GM12878 (cell line): ENCODE measurements at regions not wholly inside any gene's neighbourhood (a gene's known extent, or its start where the extent isn't known, plus 50 kb on each side); places are given as distances from the start of the nearest gene placed in this dataset.

Experiments used
- ATAC-seq: fragments of 200-7000 bp; cut with Tn5 transposase; 3 replicates; pipeline ENCODE4 v1.9.1; 2020; ENCODE audit warnings: mild to moderate bottlenecking, moderate library complexity
- BruUV-seq: library from RNA; stranded (reverse); fragments of 400-500 nt; replicated peaks from 2 replicates; lab custom pipeline; 2021; lab: Mats Ljungman, UMichigan
- CTCF ChIA-PET: fragments of 300-600 bp; sonication (Branson Sonifier 250); formaldehyde crosslinking; extraction: SDS; loops from one replicate; lab custom pipeline; 2021; ENCODE audit warnings: inconsistent platforms; lab: Yijun Ruan, JAX
- POLR2A ChIA-PET: fragments of 350-600 bp; formaldehyde crosslinking; extraction: SDS; loops from one replicate; lab custom pipeline; 2021; ENCODE audit warnings: inconsistent platforms; lab: Charles Lee
- RAD21 ChIA-PET: fragments of 300-600 bp; sonication (Branson Sonifier 250); formaldehyde crosslinking; loops from one replicate; lab custom pipeline; 2023; ENCODE audit warnings: antibody characterized with exemption; ENCODE audit not compliant: unreplicated experiment; lab: Charles Lee
- SMC1A ChIA-PET: fragments of 300-600 bp; sonication (Branson Sonifier 250); formaldehyde crosslinking; loops from one replicate; lab custom pipeline; 2023; ENCODE audit not compliant: unreplicated experiment, uncharacterized antibody; lab: Charles Lee
- DNase-seq: peaks from one replicate; pipeline ENCODE4 v3.0.0-alpha.2; 2011; ENCODE audit warnings: low read depth, low spot score
- FAIRE-seq: peaks from 3 replicates; lab custom pipeline; 2011; peaks lifted over from hg19 to GRCh38; lab: Jason Lieb, UNC
- H2AFZ ChIP-seq: 2 replicates; pipeline ENCODE4 v1.6.0; 2011; ENCODE audit warnings: low read depth, low read length, control low read depth; ENCODE audit not compliant: control insufficient read depth
- H3K27ac ChIP-seq: 2 replicates; pipeline ENCODE4 v1.5.1; 2011; ENCODE audit warnings: control low read depth; ENCODE audit not compliant: control insufficient read depth, insufficient read depth
- H3K27me3 ChIP-seq, 2 experiments: replicated peaks in 1 of 2; 2 replicates each; pipeline versions ENCODE4 v1.6.0 to v1.6.1; 2011; ENCODE audit warnings: low read length in 1 of 2; ENCODE audit not compliant: control insufficient read depth in 2 of 2, insufficient read depth in 2 of 2
- H3K36me3 ChIP-seq, 2 experiments: 2 replicates each; pipeline ENCODE4 v1.5.1; 2011; ENCODE audit warnings: low read length in 1 of 2; ENCODE audit not compliant: control insufficient read depth in 2 of 2, insufficient read depth in 2 of 2
- H3K4me1 ChIP-seq: 2 replicates; pipeline ENCODE4 v1.6.1; 2011; ENCODE audit warnings: mild to moderate bottlenecking, low read length, moderate library complexity, mixed read lengths; ENCODE audit not compliant: control insufficient read depth, insufficient read depth
- H3K4me2 ChIP-seq: 2 replicates; pipeline ENCODE4 v1.6.0; 2011; ENCODE audit warnings: control low read depth; ENCODE audit not compliant: control insufficient read depth, insufficient read depth
- H3K4me3 ChIP-seq: fragments of 200-600 bp; sonication (generic); 2 replicates; pipeline ENCODE4 v1.5.1; 2016
- H3K79me2 ChIP-seq: 2 replicates; pipeline ENCODE4 v1.6.0; 2011; ENCODE audit warnings: low read length; ENCODE audit not compliant: control insufficient read depth, insufficient read depth
- H3K9ac ChIP-seq: 2 replicates; pipeline ENCODE4 v1.8.0; 2011; ENCODE audit warnings: low read length, control low read depth, mixed read lengths; ENCODE audit not compliant: control insufficient read depth, insufficient read depth
- H3K9me3 ChIP-seq: replicated peaks from 3 replicates; pipeline ENCODE4 v1.5.1; 2011; ENCODE audit warnings: mild to moderate bottlenecking, low read length; ENCODE audit not compliant: control insufficient read depth, insufficient read depth
- H4K20me1 ChIP-seq: 2 replicates; pipeline ENCODE4 v1.6.0; 2011; ENCODE audit not compliant: control insufficient read depth, insufficient read depth
- HDGF ChIP-seq: fragments of 450-650 bp; IDR thresholded peaks from 2 replicates; pipeline ENCODE4 v1.6.1; 2016; ENCODE audit warnings: antibody characterized with exemption
- LARP7 ChIP-seq: fragments of 450-650 bp; IDR thresholded peaks from 2 replicates; pipeline ENCODE4 v1.6.1; 2017; ENCODE audit warnings: mild to moderate bottlenecking
- TAF1 ChIP-seq: IDR thresholded peaks from 2 replicates; pipeline ENCODE4 v1.6.1; 2011; ENCODE audit warnings: mild to moderate bottlenecking, low read depth, low read length, borderline replicate concordance
- ZNF24 ChIP-seq: fragments of 450-650 bp; IDR thresholded peaks from 2 replicates; pipeline ENCODE4 v1.6.1; 2017; ENCODE audit warnings: antibody characterized with exemption, mild to moderate bottlenecking
- WGBS: methylation state at CpG from one replicate; pipeline ENCODE4 v1.1.6; 2016; ENCODE audit warnings: low lambda C conversion rate; ENCODE audit not compliant: insufficient replicate concordance, insufficient coverage; ENCODE audit errors: missing lambda C conversion rate; 5-methylcytosine and 5-hydroxymethylcytosine counted together
- in situ Hi-C: fragments of 300-500 bp; cut with MboI; formaldehyde crosslinking; loops from 9 replicates; pipeline ENCODE4 v1.14.3; 2018; ENCODE audit warnings: mixed read lengths
- intact Hi-C: fragments of 100-400 bp; cut with micrococcal nuclease; formaldehyde crosslinking; loops from one replicate; pipeline ENCODE4 v1.14.2; 2022; ENCODE audit not compliant: unreplicated experiment
- TF ChIP-seq, protein P1 (sequence below): fragments of 450-650 bp; IDR thresholded peaks from 2 replicates; pipeline ENCODE4 v1.6.1; 2016; ENCODE audit warnings: mild to moderate bottlenecking
- TF ChIP-seq, protein P2 (sequence below): fragments of 450-650 bp; IDR thresholded peaks from 2 replicates; pipeline ENCODE4 v1.6.1; 2017; ENCODE audit warnings: mild to moderate bottlenecking, low read depth, inconsistent platforms; ENCODE audit not compliant: poor library complexity, severe bottlenecking
- TF ChIP-seq, protein P3 (sequence below): fragments of 150-350 bp; IDR thresholded peaks from 2 replicates; pipeline ENCODE4 v1.6.1; 2016; ENCODE audit warnings: low read depth, low read length

DNA sequence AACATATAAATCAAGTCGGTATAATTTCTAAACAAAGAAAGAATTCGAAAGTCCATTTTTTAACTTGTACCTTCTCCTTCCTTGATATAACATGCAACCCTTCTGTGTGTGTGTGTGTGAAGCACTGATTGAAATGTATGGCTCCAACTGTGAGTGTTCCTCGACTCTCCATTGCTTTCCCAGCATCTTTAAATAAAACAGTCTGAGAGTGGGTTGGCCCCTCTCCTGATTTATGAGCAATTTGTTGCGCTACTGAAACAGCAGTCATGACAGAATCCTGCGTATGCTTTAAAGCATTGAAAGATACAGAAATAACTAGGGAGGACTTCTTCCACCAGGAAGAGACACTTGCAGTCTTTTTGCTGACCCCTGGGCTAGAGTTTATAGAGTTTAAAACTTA is 340.0 kb upstream of the SATB1 start:
- FAIRE-seq (no peak), DNase-seq (no peak), ATAC-seq (no peak)
- ChIA-PET POLR2A (no interaction called here), SMC1A (no interaction called here), RAD21 (no interaction called here), CTCF (no interaction called here)
- H3K4me2 ChIP-seq = no peak overlapping the region
- no peaks in the 10 kb centered on the region for H3K36me3 ChIP-seq
- H3K9me3 ChIP-seq = no peaks in the 10 kb centered on the region
- 17% methylated on average over 5 of the region's 5 CpGs for WGBS
- H3K27ac ChIP-seq = no peak overlapping the region
- no peak overlapping the region for H2AFZ ChIP-seq
- H3K79me2 ChIP-seq = no peaks in the 10 kb centered on the region
- H3K4me3 ChIP-seq = no peak overlapping the region
- BruUV-seq = no TSS peak
- in situ Hi-C loops = no loop called here
- H4K20me1 ChIP-seq = no peaks in the 10 kb centered on the region
- TF ChIP-seq TAF1 (no peak), LARP7 (no peak)
- TF ChIP-seq, protein P1, sequence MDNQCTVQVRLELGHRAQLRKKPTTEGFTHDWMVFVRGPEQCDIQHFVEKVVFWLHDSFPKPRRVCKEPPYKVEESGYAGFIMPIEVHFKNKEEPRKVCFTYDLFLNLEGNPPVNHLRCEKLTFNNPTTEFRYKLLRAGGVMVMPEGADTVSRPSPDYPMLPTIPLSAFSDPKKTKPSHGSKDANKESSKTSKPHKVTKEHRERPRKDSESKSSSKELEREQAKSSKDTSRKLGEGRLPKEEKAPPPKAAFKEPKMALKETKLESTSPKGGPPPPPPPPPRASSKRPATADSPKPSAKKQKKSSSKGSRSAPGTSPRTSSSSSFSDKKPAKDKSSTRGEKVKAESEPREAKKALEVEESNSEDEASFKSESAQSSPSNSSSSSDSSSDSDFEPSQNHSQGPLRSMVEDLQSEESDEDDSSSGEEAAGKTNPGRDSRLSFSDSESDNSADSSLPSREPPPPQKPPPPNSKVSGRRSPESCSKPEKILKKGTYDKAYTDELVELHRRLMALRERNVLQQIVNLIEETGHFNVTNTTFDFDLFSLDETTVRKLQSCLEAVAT = no peak
- H3K9ac ChIP-seq = no peak overlapping the region
- no peaks in the 10 kb centered on the region for H3K4me1 ChIP-seq
- H3K27me3 ChIP-seq = no peaks in the 10 kb centered on the region; a peak in 1 of 4 replicates
- intact Hi-C loops = no loop called here

DNA sequence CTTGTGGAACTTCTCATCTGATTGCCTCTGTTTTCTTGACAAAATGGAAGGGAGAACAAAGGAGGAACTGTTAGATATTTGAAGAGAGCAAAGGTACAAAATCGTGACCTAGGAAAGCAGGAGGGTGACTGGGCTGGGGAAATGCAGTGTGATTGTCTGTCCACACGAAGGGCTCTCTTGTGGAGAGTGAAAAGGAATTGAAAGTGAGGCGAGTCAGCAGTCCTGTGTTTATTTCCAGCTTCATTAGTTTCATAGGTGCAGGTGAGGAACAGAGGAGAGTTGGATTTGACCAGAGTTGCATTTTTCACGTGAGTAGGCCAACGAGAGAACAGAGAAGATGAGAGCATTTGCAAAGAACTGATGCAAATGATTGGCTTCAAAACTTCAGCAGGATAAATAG is 336.4 kb upstream of the SATB1 start:
- Histone ChIP-seq H4K20me1 (no peaks in the 10 kb centered on the region), H3K4me3 (no peak overlapping the region), H3K79me2 (no peaks in the 10 kb centered on the region), H3K4me1 (no peaks in the 10 kb centered on the region), H2AFZ (no peak overlapping the region), H3K4me2 (no peak overlapping the region), H3K36me3 (no peaks in the 10 kb centered on the region), H3K27me3 (no peaks in the 10 kb centered on the region; a peak in 2 of 4 replicates), H3K9me3 (no peaks in the 10 kb centered on the region), H3K27ac (no peak overlapping the region), H3K9ac (no peak overlapping the region)
- ATAC-seq (no peak), FAIRE-seq (no peak), DNase-seq (no peak)
- 0% methylated on average over 5 of the region's 5 CpGs for WGBS
- ChIA-PET CTCF (interaction anchor here (1.2 kb wide), 1 partner anchor 202 kb away, joined by 13 read pairs; no protein-coding TSS in a partner anchor), RAD21 (no interaction called here), SMC1A (interaction anchor here (5.0 kb wide), 1 partner anchor 202 kb away, joined by 61 read pairs; no protein-coding TSS in a partner anchor), POLR2A (no interaction called here)
- intact Hi-C loops = no loop called here
- BruUV-seq = no TSS peak
- in situ Hi-C loops = no loop called here
- TF ChIP-seq, protein P2, sequence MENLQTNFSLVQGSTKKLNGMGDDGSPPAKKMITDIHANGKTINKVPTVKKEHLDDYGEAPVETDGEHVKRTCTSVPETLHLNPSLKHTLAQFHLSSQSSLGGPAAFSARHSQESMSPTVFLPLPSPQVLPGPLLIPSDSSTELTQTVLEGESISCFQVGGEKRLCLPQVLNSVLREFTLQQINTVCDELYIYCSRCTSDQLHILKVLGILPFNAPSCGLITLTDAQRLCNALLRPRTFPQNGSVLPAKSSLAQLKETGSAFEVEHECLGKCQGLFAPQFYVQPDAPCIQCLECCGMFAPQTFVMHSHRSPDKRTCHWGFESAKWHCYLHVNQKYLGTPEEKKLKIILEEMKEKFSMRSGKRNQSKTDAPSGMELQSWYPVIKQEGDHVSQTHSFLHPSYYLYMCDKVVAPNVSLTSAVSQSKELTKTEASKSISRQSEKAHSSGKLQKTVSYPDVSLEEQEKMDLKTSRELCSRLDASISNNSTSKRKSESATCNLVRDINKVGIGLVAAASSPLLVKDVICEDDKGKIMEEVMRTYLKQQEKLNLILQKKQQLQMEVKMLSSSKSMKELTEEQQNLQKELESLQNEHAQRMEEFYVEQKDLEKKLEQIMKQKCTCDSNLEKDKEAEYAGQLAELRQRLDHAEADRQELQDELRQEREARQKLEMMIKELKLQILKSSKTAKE = no peak
- TF ChIP-seq HDGF = no peak
- no peak for TF ChIP-seq ZNF24
- TF ChIP-seq, protein P3, sequence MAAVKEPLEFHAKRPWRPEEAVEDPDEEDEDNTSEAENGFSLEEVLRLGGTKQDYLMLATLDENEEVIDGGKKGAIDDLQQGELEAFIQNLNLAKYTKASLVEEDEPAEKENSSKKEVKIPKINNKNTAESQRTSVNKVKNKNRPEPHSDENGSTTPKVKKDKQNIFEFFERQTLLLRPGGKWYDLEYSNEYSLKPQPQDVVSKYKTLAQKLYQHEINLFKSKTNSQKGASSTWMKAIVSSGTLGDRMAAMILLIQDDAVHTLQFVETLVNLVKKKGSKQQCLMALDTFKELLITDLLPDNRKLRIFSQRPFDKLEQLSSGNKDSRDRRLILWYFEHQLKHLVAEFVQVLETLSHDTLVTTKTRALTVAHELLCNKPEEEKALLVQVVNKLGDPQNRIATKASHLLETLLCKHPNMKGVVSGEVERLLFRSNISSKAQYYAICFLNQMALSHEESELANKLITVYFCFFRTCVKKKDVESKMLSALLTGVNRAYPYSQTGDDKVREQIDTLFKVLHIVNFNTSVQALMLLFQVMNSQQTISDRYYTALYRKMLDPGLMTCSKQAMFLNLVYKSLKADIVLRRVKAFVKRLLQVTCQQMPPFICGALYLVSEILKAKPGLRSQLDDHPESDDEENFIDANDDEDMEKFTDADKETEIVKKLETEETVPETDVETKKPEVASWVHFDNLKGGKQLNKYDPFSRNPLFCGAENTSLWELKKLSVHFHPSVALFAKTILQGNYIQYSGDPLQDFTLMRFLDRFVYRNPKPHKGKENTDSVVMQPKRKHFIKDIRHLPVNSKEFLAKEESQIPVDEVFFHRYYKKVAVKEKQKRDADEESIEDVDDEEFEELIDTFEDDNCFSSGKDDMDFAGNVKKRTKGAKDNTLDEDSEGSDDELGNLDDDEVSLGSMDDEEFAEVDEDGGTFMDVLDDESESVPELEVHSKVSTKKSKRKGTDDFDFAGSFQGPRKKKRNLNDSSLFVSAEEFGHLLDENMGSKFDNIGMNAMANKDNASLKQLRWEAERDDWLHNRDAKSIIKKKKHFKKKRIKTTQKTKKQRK = no peak
